OCI-LY1 (cell line): ENCODE measurements at regions not wholly inside any gene's neighbourhood (a gene's known extent, or its start where the extent isn't known, plus 50 kb on each side); places are given as distances from the start of the nearest gene placed in this dataset.

Experiments used
- EZH2 ChIP-seq: fragments of 200-600 bp; sonication (generic), shearing (Covaris generic); IDR thresholded peaks from 2 replicates; pipeline ENCODE4 v1.8.0; 2017; ENCODE audit warnings: borderline replicate concordance, mixed run types, mild to moderate bottlenecking, antibody characterized with exemption, low read length, moderate library complexity, mixed read lengths
- TF ChIP-seq, protein P1 (sequence below): fragments of 200-600 bp; sonication (generic), shearing (Covaris generic); IDR thresholded peaks from 2 replicates; pipeline ENCODE4 v1.5.1; 2017; ENCODE audit warnings: mild to moderate bottlenecking, antibody characterized with exemption, low read length, moderate library complexity, mixed read lengths

DNA sequence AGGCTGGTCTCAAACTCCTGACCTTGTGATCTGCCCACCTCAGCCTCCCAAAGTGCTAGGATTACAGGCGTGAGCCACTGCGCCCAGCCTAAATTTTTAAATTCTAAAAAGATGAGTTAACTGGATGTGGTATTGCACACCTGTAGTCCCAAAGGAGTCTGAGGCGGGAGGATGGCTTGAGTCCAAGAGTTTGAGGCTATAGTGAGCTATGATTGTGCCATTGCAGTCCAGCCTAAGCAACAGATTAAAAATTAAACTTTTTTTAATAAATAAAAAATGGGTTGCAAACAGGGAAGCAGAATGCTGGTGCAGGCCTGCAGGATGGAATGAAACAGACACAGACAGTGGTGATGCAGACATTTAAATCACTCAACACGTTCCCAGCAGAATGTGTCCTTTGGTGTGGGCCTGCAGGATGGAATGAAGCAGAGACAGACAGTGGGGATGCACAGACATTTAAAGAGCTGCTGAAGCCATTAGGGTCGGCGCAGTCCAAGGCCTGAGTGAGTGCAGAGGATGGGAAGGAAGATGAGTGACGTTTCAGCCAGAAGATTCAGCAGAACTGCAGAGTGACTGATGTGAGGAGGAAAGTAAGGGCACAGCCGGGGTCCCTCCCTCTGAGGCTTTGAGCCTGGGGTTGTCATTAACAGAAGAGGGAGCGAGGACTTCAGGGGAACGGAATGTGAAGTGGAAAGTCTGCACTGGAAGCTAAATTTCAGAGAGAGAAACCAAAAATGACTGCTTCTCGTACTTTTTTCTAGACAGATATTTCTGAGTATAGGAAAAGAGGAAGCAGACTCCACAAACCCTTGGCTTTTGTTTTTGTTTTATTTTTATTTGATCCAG, 117.5 kb downstream of the RIN2 start:
- TF ChIP-seq, protein P1, sequence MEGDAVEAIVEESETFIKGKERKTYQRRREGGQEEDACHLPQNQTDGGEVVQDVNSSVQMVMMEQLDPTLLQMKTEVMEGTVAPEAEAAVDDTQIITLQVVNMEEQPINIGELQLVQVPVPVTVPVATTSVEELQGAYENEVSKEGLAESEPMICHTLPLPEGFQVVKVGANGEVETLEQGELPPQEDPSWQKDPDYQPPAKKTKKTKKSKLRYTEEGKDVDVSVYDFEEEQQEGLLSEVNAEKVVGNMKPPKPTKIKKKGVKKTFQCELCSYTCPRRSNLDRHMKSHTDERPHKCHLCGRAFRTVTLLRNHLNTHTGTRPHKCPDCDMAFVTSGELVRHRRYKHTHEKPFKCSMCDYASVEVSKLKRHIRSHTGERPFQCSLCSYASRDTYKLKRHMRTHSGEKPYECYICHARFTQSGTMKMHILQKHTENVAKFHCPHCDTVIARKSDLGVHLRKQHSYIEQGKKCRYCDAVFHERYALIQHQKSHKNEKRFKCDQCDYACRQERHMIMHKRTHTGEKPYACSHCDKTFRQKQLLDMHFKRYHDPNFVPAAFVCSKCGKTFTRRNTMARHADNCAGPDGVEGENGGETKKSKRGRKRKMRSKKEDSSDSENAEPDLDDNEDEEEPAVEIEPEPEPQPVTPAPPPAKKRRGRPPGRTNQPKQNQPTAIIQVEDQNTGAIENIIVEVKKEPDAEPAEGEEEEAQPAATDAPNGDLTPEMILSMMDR: no peak
- no peak for TF ChIP-seq EZH2
